NCI-H446 treated with DMSO at 0.1 percent for 48 hours (cell line): ENCODE measurements at regions not wholly inside any gene's neighbourhood (a gene's known extent, or its start where the extent isn't known, plus 50 kb on each side); places are given as distances from the start of the nearest gene placed in this dataset.

ENCODE experiments used
- DNase-seq: peaks from one replicate; lab custom pipeline; 2025; lab: John Stamatoyannopoulos, UW

DNA sequence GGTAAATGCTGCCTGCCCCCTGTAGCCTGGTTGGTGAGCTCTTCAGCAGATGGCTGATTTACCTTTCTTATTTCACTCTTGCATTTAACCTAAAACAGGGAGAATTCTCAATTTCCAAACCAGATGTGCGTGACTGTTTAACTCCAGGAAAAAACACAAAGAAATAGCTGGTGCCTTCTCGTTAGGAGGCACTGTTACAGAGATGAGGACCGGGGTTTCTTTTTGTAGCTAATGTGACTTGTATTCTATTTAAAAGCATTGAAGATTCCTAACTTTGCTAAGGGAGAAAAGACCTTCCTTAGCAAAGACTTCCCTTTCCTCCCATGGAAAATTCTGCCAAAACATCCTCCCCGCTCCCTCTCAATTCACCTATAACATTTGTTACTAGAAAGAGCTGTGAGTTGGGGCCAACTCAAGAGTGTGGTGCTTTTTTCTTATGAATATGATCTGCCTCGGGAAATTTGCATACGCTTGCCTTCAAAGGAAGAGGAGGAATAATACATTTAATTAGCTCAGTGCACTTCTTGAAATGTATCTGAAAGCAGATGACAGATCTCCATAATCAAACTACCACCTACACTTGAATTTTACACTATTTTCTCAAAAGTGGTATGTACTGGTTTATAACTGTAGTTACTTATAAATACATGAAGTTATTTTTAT, 102.0 kb upstream of the ARID2 start:
- no peak for DNase-seq

DNA sequence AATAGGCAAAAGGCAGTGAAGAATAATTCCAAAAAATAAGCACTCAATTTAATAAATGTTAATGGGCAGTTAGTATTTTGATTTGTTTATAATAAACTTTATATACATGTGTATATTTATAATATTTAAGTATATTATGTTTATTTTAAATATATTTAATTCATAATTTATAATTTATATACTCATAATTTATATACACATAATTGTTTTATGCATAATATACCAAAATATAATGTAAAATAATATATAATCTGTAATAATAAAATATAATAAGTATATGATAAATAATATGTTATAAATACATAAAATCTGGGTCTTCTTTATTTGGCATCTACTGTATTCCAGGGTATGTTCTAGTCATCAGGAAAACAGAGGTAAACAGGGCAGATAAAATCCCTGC, 100.2 kb upstream of the ARID2 start:
- no peak for DNase-seq

DNA sequence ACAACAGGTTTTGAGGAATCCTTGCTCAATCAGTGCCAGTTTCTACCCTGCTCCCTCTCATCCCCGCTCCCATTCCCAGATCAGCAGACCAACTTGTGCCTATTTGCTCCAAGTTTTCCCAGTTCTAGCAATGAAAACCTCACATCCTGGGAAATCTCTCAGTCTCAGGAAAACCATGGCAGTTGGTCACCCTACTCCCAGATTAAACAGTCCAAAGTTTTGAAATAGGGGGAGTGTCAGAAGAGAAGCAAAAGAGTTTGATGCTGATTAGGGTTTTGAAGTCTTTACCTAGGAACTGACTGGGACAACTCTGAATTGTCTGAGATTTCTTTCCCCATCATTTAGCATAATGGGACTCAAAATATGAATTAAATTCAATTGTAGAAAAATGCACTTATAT, 95.8 kb upstream of the ARID2 start:
- no peak for DNase-seq

DNA sequence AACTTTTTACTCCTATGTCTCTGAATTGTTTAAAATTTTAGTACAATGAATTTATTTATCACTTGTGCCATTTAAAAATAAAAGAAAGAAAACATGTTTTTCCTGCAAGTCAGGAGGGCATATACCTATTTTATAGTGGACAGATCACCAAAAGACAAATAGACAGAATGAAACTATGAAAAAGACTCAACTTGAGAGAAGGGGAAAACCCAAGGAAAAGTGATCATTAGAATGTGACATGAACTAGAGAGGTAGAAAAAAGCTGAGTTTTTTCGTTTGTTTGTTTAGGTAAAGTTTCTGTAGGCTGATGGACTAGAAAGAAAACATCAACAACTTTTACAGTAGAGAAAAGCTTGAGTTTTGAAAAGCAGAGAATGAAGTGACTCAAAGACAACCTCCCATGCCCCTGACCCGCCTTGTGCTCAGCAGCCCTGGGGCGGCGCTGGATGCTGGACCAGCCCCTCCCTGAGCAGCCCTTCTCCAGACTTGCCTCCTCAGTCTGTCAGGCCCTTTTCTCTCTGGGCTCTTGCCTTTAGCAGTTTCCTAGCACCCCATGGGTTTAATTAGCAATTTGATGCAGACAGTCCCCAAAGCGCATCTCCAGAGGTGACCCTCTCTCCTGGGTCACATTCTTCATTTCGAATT, 95.1 kb upstream of the ARID2 start:
- DNase-seq, result no peak

DNA sequence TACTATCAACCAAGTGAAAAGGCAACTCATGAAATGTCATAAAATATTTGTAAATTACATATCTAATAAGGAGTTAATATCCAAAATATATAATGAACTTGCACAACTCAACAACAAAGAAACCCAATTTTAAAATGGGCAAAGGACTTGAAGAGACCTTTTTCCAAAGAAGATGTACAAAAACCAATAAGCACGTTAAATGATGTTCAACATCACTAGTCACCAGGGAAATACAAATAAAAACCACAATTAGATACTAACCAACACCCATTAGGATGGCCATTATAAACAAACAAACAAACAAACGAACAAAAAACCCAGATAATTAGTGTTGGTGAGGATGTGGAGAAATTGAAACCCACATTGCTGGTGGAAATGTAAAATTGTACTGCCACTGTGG, 92.3 kb upstream of the ARID2 start:
- DNase-seq, result no peak

DNA sequence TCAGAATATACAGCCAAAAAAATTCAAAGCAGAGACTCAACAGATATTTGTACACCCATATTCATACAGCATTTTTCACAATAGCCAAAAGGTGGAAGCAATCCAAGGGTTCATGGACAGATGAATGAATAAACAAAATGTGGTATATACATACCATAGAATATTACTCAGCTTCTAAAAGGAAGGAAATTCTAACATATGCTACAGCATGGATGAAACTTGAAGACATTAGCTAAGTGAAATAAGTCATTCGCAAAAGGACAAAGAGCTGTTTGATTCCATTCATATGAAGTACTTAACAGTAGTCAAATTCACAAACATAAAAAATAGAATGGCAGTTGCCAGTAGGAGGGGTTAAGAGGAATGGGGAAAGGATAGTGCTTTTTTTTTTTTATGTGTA, 91.8 kb upstream of the ARID2 start:
- DNase-seq, result no peak

DNA sequence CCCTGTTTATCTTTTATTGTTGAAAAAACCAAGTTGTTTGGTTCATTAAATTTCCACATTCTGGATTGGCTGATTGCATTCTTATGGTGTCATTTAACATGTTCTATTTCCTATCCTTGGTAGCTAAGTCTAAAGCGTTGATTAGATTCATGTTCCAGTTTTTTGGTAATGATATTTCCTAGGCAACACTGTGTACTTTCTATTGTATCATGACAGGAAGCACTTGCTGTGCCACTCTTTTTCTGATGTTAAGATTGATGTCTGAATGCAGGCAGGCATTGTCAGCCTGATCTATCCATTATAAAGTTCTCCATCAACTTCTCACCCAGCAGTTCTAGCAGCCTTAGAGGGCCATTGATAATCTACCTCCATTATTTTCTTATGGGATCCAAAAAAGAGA, 91.1 kb upstream of the ARID2 start:
- DNase-seq, result no peak

DNA sequence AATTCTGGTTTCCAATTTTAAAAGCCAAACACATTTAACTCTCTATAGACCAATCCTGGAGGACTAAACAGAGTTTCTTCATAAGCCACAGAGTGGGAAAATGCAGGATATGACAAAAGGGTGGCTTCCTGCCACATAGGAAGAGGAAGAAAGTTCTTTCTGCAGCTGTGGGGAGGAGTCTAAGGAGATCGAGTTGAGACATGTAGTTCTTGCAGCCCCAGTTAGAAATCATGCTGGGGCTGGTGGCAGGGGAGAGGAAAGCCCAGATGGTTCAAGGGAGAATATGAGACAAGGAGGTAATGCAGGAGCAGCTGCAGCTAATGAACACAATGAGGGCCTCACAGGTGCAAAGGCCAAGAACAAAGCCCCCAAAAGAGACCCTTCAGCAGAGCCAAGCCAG, 85.0 kb upstream of the ARID2 start:
- DNase-seq, result no peak

DNA sequence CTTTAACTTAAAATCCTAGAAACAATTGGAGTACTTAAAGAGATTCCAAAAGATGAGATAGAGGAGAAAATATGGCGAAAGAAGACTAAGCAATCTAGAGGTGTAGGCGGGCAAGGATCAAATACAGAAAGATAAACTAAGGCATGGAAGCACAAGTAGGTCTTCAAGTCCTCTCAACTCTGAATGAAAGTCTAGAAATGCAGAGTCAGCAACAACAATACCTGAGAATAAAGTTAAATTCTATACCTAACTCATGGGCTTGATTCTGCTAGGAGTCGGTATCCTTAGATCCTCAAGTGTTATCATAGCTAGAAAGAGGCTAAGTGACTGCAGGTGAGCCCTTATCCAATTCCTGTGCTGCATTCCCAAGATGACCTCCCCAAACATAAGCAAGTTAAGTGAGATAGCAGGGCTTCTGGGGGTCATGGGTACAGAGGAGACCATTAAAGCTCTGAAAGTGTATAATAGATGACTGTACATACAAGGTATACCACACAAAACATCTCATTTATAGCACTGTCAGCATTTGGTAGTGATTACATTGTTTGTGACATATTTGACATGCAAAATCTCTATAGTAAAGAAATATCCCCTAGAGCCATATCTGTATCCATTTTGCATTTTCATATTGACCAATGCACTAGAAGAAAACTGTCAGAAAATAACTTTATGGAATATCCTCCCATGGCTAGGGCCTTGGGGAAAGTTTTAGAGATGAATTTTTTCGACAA, 82.5 kb upstream of the ARID2 start:
- DNase-seq, result no peak

DNA sequence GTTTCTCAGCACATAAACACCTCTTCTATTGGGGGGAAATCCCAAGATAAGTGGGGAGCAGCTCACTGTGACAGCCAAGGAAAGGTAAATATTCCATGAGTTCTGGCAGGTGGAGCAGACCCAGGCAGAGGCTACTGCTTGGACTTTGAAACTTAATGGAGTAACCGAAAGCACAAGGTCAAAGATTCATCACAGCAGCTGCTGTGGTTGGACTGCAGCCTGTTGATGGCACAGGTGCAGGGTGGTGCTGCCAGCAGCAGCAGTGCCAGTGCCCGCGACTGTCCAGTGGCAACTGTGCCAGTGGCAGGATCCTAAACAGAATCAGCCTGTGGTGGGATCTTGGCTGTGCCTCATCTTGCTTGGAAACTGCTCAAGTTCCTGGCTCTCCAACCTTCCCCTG, 81.4 kb upstream of the ARID2 start:
- DNase-seq, result no peak

DNA sequence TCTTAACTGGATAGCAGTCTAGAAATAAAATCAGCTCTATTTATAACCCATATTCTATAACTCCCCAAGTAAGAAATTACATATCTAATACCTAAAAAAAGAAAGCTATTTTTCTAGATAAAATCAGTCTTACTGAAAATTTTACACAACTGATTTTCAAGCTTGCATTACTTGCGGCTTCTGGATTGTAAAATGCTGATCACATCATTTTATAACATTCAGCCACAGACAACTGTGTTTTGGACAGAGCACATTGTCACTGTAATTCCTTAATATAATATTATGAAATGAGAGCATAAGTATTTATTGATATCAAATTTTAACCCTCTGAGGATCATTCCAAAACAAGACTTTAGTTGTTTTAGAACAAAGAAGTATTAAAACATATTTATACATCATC, 78.5 kb upstream of the ARID2 start:
- no peak for DNase-seq

DNA sequence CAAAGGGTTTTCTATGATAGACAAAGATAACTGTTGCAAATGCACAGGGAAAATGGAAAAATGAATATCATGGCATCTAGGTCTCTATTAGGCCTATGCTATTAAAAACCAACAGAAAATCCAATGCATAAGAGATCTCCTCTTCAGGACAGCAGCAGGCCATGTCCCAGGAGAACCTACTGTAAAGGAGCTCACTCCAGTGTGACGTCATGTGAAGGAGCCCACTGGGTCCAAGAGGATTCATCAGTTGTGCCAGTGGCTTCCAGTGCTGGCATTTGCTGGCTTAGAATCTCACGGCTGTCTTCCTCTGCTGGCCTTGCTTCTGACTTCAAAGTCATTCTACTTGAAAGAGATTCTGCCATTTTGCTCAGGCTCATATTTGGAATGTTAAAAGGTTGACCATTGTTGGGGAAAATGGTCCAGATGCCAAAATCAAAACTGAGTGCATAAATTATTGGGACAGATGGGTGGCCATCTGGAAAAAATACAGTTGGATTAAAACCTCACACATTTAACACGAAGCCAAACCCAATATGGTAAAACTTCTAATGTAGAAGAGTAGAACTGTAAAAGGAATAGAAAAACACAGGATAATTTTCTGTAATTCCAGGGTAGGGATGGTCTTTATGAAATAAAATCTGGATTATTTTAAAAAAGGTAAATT, 75.4 kb upstream of the ARID2 start:
- DNase-seq, result no peak

DNA sequence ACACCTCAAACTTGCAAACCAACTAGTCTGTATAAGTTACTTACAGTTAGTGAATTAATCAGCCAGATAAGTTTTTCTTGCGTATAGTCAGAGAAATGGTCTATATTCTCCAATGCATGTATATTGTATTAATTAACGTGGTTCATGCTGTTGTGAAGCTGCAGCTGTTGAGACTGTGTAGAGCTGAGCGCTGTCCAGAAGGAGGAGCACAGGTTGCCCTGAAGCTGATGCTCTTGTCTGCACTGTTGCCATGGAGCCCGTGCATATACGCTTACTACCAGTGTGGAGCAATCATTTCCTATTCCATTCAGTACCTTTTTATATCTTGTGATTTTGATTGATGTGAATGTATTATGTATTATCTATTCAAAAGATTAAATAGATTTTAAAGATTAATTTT, 74.3 kb upstream of the ARID2 start:
- DNase-seq, result no peak

DNA sequence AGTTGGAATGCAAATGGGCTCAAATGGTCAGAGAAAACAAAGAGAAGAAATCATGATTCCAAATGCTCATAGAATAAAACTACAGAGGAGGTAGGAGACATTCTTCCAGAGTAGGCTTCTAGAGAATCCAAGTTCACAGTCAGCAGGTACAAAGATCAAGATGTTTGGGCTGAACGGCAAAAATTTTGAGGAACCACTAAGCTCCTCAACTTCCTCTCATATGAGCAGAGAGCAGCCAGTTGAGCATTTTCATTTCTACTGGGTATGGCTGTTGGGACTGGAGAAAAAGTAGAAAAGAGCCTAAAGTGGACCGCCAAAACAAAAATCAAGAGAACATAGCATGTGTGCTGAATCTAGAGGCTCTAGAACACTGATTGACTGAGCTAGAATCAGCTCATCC, 73.8 kb upstream of the ARID2 start:
- DNase-seq, result no peak

DNA sequence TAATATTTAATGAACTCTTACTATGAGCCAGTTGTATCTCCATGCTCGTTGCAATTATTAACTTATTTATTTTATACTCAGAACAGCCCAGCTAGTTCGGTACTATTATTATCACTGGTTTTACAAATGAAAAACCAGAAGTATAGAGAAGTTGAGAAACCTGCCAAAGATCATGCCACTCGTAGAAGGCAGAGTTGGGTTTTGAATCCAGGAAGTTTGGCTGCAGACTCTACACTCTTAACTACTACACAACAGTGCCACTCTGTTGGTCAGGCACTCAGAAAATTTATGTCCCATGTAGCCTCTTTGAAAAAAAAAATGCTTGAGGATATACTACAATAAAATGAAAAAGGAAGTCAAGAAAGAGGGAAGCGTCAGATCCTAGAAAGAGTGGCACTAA, 71.5 kb upstream of the ARID2 start:
- DNase-seq, result no peak

DNA sequence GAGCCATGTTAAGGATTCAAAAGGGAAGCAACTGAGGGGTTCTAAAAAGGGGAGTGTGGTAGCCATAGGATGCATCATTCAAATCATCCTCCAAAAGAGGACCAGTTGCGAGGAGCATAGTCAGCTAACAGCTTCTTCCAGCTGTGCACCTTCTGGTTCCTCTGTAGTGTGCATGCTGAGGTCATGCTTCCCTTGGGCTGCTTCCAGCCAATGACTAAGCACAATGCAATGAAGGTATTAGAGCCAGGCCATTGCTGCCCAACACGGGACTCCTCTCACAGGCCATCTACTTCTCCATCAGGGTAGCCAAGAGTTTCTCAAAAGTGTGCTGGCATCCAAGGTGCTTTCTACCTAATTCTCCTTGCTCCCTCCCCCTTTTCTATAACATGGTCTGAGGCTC, 69.2 kb upstream of the ARID2 start:
- DNase-seq, result no peak

DNA sequence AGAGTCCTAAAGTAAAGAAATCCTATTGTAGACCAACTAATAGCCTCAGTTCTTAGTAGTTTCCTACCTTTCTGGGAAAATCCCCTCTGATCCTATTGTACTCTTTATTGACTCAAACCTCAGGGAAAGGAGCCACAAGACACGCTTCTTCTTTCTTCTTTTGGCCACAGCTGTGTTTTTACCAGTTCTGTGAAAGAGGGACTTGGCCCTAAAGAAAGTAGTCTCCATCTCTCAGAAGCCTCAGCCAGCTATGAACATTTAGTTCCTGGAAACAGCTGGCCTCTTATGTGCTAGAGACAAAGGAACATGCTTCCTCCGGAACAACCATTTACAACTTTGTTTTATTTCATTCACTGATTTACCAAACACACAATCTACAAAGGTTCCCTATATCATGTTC, 66.1 kb upstream of the ARID2 start:
- DNase-seq, result no peak

DNA sequence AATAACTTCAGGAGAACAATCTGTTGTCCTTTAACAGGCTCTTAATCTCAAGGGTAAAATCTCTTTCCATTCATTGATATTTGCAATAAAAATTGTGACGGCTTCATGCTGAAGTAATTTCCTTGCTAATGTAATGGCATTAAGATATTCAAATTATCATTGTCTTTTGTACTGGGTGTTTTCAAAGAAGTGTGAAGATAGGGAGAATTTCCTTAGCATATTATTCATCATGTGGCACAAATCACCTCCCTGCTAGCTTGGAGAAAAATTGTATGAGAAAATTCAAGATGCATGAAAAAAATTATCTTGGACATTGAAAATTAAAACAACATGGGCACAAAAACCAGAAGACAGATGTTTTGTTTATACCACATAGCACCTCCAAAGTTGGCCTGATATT, 63.6 kb upstream of the ARID2 start:
- no peak for DNase-seq

DNA sequence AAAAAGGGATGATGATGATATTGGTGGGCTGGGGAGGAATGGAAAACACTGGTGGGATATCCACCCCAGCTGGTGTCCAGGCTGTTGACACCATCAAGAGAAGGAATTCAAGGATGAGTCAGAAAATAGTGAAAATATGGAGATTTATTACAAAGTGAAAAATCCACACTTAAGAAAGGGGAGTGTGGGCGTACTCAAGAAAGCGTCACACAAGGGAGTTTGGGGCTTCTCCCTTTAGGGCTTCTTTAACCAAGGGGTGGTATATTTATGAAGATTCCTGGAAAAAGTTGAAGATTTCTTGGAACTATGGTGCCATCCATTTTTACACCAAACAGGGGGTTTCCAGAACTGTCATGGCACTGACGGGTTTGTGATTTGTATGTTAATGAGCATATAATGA, 63.1 kb upstream of the ARID2 start:
- DNase-seq, result no peak

DNA sequence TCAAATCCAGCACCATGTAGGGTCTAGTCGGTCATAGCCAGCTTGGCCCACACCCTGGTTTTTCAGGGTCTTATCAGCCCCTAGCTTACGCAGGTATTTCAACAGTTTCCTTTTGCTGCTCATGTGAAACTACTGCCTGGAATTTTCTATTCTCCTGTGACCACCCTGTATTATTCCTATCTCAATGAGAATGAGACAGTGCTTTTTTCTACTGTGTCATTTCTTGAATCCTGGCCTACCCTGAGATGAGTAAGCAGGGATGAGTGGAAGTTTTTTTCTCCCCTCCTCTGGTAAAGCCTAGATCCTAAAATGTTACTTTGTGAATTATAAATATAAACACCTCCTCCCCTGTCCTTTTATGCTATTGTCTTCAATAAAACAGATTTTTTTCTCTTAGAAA, 62.7 kb upstream of the ARID2 start:
- DNase-seq, result no peak

DNA sequence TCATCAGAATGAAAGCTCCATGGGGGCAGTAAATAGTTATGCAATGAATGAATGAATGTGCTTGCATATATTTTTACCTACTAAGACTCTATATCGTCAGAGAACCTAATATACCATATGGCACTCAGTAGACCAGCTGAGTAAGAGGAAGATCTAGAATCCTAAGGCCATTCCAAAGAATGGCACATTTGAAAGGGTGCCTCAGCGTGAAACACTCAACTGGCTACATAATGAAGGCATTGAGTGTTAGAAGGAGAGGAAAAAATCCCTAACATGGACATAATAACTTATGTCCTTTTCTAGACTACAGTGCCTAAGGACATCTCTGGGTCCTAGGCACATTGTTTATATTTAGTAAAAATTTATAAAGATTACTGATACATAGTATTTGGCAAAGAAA, 61.7 kb upstream of the ARID2 start:
- DNase-seq, result no peak

DNA sequence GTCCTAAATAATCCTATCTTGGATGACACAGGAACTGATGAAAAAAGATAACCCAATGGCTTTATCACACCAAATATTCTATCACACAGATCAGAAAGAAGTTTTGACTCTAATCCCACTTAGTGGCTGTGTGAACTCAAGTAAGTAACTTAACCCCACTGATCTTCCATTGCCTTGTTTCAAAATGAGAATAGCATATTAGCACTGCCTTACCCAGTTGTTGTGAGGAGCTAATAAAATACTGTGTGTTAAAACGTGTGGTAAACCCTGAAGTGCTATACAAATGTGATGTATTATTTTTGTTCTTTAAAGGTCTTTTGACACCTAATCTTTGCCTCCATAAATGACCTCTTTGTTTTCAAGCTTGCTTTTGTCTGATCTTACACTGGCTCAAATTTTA, 60.9 kb upstream of the ARID2 start:
- no peak for DNase-seq

DNA sequence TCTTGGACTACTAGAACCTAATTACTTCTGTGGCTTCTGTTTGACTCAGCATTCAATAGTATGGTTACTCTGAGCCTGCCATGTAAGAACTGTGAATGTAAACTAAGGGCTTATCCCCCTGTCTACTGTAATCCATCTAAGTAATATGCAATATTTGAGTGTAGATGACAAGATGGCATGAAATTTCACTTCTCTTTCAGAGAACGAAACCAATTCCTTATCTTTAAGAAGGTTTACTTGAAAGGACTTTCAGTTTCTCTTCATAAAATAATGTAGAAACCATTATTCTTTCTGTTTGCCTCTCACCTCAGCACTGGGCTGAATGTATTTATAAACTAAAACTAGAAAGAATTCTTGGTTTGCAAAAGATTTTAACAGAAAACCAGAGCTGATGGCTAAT, 60.4 kb upstream of the ARID2 start:
- DNase-seq, result no peak
